ENCODE measurements at regions not wholly inside any gene's neighbourhood (a gene's known extent, or its start where the extent isn't known, plus 50 kb on each side); places are given as distances from the start of the nearest gene placed in this dataset.

GRCh38 chr3:1728510-1728909 lies 370.2 kb upstream of the CNTN4 start:
- intact Hi-C loops (cut with micrococcal nuclease) = no loop called here
- no CpG with 5 or more reads among the region's 5 CpGs for WGBS (ENCODE audit: insufficient coverage)
- no peak overlapping the region for H3K4me3 Mint-ChIP-seq
- Histone ChIP-seq H3K27ac (ENCODE audit: low read depth in 1 of 2, low read length in 2 of 2) (no peak overlapping the region), H3K9me3 (replicated peaks in 1 of 2; ENCODE audit: control insufficient read depth in 1 of 2, insufficient read depth in 1 of 2, low read length in 2 of 2) (no peaks in the 10 kb centered on the region), H3K4me1 (ENCODE audit: control insufficient read depth in 1 of 2, insufficient read depth in 2 of 2, low read length in 2 of 2) (no peaks in the 10 kb centered on the region), H2AFZ (ENCODE audit: insufficient read depth, low read depth, low read length, poor library complexity, severe bottlenecking) (no peak overlapping the region), H4K20me1 (ENCODE audit: insufficient read depth, low read length) (no peaks in the 10 kb centered on the region), H3K4me2 (replicated peaks; ENCODE audit: extremely low read depth, low read length, poor library complexity, severe bottlenecking) (no peak overlapping the region), H3K4me3 (replicated peaks in 1 of 3; ENCODE audit: low read depth in 2 of 3, low read length in 3 of 3) (no peak overlapping the region), H3K9ac (ENCODE audit: insufficient read depth, low read length, poor library complexity, severe bottlenecking) (no peak overlapping the region), H3K27me3 (ENCODE audit: control insufficient read depth in 2 of 2, insufficient read depth in 2 of 2, low read length in 2 of 2) (no peaks in the 10 kb centered on the region), H3K36me3 (replicated peaks in 1 of 2; ENCODE audit: control insufficient read depth in 1 of 2, insufficient read depth in 2 of 2, low read length in 2 of 2) (no peaks in the 10 kb centered on the region), H3K79me2 (ENCODE audit: insufficient read depth, low read length) (no peaks in the 10 kb centered on the region)
- no peak overlapping the region for H3K27ac Mint-ChIP-seq
- H3K9me3 Mint-ChIP-seq = peaks cover 2 to 11% (median 5%) of the 10 kb centered on the region in 7 donors
- H3K4me1 Mint-ChIP-seq = no peaks in the 10 kb centered on the region
- no peaks in the 10 kb centered on the region for H3K27me3 Mint-ChIP-seq (ENCODE audit: low read depth in 3 of 3)
- TF ChIP-seq CTCF (IDR thresholded peaks at IDR 0.05) = no peak
- DNase-seq = no peak
- no peaks in the 10 kb centered on the region for H3K36me3 Mint-ChIP-seq

DNA sequence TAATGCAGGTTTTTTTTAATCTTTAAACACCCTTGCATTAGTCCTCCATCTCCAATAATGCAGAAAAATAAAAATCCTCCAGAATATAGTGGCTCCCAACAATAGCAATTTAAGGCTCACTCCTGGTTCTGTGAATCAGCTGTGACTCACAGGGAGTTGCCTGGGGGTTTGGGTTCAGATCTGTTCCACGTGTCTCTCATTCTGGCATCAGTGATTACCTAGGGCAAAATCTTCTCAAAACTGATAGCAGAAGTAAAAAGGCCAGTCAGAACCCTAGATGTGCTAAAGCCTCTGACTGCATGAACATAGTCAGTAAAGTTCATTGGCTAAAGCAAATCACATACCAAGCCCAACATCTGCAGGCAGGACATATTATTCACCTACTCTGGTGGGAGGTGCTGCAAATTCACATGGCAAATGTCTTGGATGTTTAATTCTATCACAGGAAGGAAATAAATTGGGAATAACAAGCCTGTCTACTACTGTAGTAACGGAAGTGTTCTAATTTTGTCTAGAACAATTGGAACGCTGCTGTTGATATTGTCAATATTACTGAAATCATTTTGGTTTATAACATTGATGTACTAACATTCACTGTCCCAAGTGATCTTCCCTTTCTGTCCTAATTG lies 364.1 kb upstream of the CNTN4 start:
- no peaks in the 10 kb centered on the region for H3K27me3 ChIP-seq (ENCODE audit: control insufficient read depth in 2 of 2, insufficient read depth in 2 of 2, low read length in 2 of 2)
- Mint-ChIP-seq H3K27me3 (ENCODE audit: low read depth in 3 of 3) (no peaks in the 10 kb centered on the region), H3K27ac (no peak overlapping the region), H3K4me3 (no peak overlapping the region), H3K4me1 (no peaks in the 10 kb centered on the region), H3K36me3 (no peaks in the 10 kb centered on the region), H3K9me3 (peaks cover 3 to 15% (median 6%) of the 10 kb centered on the region in 7 donors)
- no peaks in the 10 kb centered on the region for H3K4me1 ChIP-seq (ENCODE audit: control insufficient read depth in 1 of 2, insufficient read depth in 2 of 2, low read length in 2 of 2)
- H4K20me1 ChIP-seq (ENCODE audit: insufficient read depth, low read length) = no peaks in the 10 kb centered on the region
- no peak overlapping the region for H3K9ac ChIP-seq (ENCODE audit: insufficient read depth, low read length, poor library complexity, severe bottlenecking)
- 80% methylated on average over 1 of the region's 3 CpGs for WGBS (ENCODE audit: insufficient coverage)
- TF ChIP-seq CTCF (IDR thresholded peaks at IDR 0.05) = no peak
- no peaks in the 10 kb centered on the region for H3K79me2 ChIP-seq (ENCODE audit: insufficient read depth, low read length)
- DNase-seq = no peak
- no peak overlapping the region for H3K4me3 ChIP-seq (replicated peaks in 1 of 3; ENCODE audit: low read depth in 2 of 3, low read length in 3 of 3)
- intact Hi-C loops (cut with micrococcal nuclease) = no loop called here
- no peak overlapping the region for H3K27ac ChIP-seq (ENCODE audit: low read depth in 1 of 2, low read length in 2 of 2)
- H3K9me3 ChIP-seq (replicated peaks in 1 of 2; ENCODE audit: control insufficient read depth in 1 of 2, insufficient read depth in 1 of 2, low read length in 2 of 2) = no peaks in the 10 kb centered on the region
- H2AFZ ChIP-seq (ENCODE audit: insufficient read depth, low read depth, low read length, poor library complexity, severe bottlenecking) = no peak overlapping the region
- no peaks in the 10 kb centered on the region for H3K36me3 ChIP-seq (replicated peaks in 1 of 2; ENCODE audit: control insufficient read depth in 1 of 2, insufficient read depth in 2 of 2, low read length in 2 of 2)
- no peak overlapping the region for H3K4me2 ChIP-seq (replicated peaks; ENCODE audit: extremely low read depth, low read length, poor library complexity, severe bottlenecking)
